Left ventricle myocardium inferior (tissue), 1 donor: ENCODE measurements at regions not wholly inside any gene's neighbourhood (a gene's known extent, or its start where the extent isn't known, plus 50 kb on each side); places are given as distances from the start of the nearest gene placed in this dataset.

Experiments used
- DNase-seq: peaks from one replicate; pipeline ENCODE4 v3.0.0-alpha.2; 2020
- H3K27ac ChIP-seq: fragments of 200-600 bp; replicated peaks from 2 replicates; pipeline ENCODE4 v1.8.0; 2021
- H3K27me3 ChIP-seq: fragments of 200-600 bp; 2 replicates; pipeline ENCODE4 v1.8.0; 2021; ENCODE audit warnings: low read depth
- H3K36me3 ChIP-seq: fragments of 200-600 bp; 2 replicates; pipeline ENCODE4 v1.8.0; 2021
- H3K4me1 ChIP-seq: fragments of 200-600 bp; 2 replicates; pipeline ENCODE4 v1.8.0; 2021
- H3K4me3 ChIP-seq: fragments of 200-600 bp; 2 replicates; pipeline ENCODE4 v1.8.0; 2021; ENCODE audit warnings: mild to moderate bottlenecking, moderate library complexity
- H3K9me3 ChIP-seq: fragments of 200-600 bp; replicated peaks from 2 replicates; pipeline ENCODE4 v1.8.0; 2021
- intact Hi-C: fragments of 100-400 bp; cut with micrococcal nuclease; formaldehyde crosslinking; loops from one replicate; pipeline ENCODE4 v1.11.0; 2022
- TF ChIP-seq, protein P1 (sequence below): fragments of 200-600 bp; IDR thresholded peaks from 2 replicates; pipeline ENCODE4 v1.8.0; 2021; ENCODE audit warnings: antibody characterized with exemption, mild to moderate bottlenecking, borderline replicate concordance
- donor health status: DM: no; HTN: yes; CAD: no; lungs with severe emphysema.

DNA sequence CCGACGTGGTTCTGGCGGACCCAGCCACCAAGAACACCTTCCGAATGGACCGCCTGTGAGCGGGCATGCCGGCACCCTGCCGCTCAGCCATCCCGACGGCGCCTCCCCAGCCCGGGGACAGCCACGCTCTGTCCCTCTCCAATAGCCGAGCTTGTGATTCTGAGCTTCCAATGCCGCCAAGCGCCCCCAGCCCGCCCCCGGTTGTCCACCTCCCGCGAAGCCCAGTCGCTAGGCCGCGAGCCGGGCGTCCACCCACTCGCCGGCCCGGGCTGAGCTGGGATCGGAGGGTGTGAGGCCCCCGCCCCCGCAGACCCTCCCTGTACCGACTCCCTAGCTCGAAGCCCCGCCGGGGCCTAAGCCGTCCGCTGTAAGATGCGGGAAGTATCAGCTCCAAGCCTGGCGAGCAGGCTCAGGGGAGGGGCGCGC lies 1195.1 kb upstream of the CHAC2 start:
- intact Hi-C loops: no loop called here
- no peak for DNase-seq
- peaks cover 21% of the 10 kb centered on the region for H3K9me3 ChIP-seq
- H3K36me3 ChIP-seq: no peaks in the 10 kb centered on the region
- H3K4me1 ChIP-seq: no peaks in the 10 kb centered on the region
- H3K4me3 ChIP-seq: no peak overlapping the region
- no peaks in the 10 kb centered on the region for H3K27me3 ChIP-seq
- H3K27ac ChIP-seq: no peak overlapping the region
- TF ChIP-seq, protein P1, sequence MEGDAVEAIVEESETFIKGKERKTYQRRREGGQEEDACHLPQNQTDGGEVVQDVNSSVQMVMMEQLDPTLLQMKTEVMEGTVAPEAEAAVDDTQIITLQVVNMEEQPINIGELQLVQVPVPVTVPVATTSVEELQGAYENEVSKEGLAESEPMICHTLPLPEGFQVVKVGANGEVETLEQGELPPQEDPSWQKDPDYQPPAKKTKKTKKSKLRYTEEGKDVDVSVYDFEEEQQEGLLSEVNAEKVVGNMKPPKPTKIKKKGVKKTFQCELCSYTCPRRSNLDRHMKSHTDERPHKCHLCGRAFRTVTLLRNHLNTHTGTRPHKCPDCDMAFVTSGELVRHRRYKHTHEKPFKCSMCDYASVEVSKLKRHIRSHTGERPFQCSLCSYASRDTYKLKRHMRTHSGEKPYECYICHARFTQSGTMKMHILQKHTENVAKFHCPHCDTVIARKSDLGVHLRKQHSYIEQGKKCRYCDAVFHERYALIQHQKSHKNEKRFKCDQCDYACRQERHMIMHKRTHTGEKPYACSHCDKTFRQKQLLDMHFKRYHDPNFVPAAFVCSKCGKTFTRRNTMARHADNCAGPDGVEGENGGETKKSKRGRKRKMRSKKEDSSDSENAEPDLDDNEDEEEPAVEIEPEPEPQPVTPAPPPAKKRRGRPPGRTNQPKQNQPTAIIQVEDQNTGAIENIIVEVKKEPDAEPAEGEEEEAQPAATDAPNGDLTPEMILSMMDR: no peak

DNA sequence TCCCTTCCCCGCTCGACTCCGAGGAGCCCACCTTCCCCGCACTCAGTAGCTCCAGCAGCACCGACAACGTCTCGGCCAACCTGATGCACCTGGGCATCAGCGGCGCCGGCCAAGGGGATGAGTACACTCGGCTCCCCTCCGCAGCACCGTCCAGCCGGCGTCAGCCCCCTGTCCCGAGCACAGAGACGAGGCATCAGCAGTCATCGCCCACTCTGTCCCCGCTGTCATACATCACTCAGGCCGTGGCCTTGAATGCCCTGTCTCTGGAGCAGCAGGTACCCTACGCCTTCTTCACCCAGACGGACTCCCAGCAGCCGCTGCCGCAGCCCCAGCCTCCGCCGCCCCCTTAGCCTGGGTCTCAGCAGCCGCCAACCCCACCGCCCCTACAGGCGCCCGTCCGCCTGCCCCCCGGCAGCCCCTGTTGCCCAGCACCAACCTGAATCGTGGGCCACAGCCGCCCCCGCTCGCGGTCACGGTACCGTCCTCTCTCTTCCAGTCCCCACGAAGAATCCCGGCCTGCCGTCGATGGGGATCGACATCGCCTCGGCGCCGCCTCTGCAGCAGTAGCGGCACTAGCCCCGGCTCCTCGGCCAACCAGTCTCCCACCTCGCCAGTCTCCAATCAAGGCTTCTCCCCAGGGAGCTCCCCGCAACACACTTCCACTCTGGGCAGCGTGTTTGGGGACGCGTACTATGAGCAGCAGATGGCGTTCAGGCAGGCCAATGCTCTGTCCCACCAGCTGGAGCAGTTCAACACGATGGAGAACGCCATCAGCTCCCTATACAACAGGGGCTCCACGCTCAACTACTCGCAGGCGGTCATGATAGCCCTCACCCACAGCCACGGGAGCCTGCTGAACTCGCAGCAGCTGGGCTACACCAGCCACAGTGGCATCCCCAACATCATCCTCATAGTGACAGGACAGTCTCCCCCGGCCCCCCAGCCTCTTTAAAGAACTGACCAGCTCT lies 1195.9 kb upstream of the CHAC2 start:
- H3K9me3 ChIP-seq: peaks cover 21% of the 10 kb centered on the region

DNA sequence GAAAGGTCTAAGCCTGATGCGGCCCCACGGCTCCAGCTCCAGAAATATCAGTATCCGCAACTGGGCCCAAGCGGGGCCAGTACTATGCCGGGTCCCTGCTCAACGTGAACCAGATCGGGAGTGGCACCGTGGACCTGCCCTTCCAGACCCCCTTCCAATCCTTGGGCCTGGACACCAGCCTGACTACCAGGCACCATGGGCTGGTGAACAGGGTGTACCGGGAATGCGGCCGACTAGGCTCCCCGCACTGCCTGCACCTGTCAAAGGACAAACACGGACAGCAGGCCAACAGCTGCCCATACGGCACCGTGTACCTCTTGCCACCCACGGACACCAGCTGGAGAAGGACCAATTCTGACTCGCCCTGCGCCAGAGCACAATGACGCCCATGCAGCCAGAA lies 1196.9 kb upstream of the CHAC2 start:
- H3K4me3 ChIP-seq: no peak overlapping the region
- no peak overlapping the region for H3K27ac ChIP-seq
- peaks cover 21% of the 10 kb centered on the region for H3K9me3 ChIP-seq
- no peak for DNase-seq
- TF ChIP-seq, protein P1: no peak
- H3K27me3 ChIP-seq: no peaks in the 10 kb centered on the region
- H3K4me1 ChIP-seq: no peaks in the 10 kb centered on the region
- no peaks in the 10 kb centered on the region for H3K36me3 ChIP-seq
- intact Hi-C loops: no loop called here

More for the DNA sequence above, 1195.9 kb upstream of the CHAC2 start:
- Histone ChIP-seq H3K27me3 (no peaks in the 10 kb centered on the region), H3K4me1 (no peaks in the 10 kb centered on the region), H3K36me3 (no peaks in the 10 kb centered on the region), H3K27ac (no peak overlapping the region), H3K4me3 (no peak overlapping the region)
- DNase-seq: no peak
- intact Hi-C loops: no loop called here
- TF ChIP-seq, protein P1: no peak

DNA sequence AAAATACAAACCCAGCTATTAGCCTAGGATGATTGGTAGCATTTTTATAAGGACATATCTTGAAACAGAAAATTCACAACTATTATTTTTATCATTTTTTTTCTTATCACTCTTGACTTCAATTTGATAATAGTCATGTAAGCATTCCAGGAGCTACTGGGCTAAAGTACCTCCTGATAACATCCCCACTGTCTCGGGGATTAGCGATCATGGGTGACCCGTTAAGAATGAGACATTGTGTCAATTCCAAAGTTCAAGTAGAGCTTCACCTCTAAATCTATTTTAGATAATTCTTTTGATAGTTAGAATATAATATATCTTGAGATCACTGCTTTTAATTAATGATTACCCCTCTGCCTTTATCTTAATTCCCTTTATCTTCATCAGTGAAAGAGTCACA lies 1204.5 kb upstream of the CHAC2 start:
- H3K4me3 ChIP-seq: no peak overlapping the region
- H3K36me3 ChIP-seq: no peaks in the 10 kb centered on the region
- no peak overlapping the region for H3K27ac ChIP-seq
- no peaks in the 10 kb centered on the region for H3K27me3 ChIP-seq
- H3K9me3 ChIP-seq: peaks cover 6% of the 10 kb centered on the region
- no peak for DNase-seq
- intact Hi-C loops: no loop called here
- no peaks in the 10 kb centered on the region for H3K4me1 ChIP-seq
- TF ChIP-seq, protein P1: no peak

DNA sequence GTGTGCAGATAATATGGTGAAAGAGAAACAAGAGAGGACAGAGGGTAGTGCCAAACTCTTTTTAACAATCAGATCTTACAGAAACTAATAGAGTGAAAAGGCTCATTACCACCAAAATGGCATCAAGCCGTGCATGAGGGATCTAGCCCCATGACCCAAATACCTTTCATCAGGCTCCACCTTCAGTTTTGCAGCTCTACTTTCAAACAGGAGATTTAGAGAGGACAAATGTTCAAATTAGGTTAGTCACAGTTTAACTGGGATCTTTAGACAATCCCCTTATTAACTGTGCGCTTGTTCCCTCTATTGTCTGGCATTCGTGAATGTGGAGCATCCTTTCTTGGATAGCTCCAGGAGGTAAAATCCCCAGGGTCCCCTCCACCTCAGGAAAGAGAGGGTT lies 1209.3 kb upstream of the CHAC2 start:
- Histone ChIP-seq H3K9me3 (peaks cover 2% of the 10 kb centered on the region), H3K36me3 (no peaks in the 10 kb centered on the region), H3K27me3 (no peaks in the 10 kb centered on the region), H3K4me3 (no peak overlapping the region), H3K4me1 (no peaks in the 10 kb centered on the region), H3K27ac (no peak overlapping the region)
- intact Hi-C loops: no loop called here
- TF ChIP-seq, protein P1: no peak
- DNase-seq: no peak
